ENCODE measurements at regions not wholly inside any gene's neighbourhood (a gene's known extent, or its start where the extent isn't known, plus 50 kb on each side); places are given as distances from the start of the nearest gene placed in this dataset.

DNA sequence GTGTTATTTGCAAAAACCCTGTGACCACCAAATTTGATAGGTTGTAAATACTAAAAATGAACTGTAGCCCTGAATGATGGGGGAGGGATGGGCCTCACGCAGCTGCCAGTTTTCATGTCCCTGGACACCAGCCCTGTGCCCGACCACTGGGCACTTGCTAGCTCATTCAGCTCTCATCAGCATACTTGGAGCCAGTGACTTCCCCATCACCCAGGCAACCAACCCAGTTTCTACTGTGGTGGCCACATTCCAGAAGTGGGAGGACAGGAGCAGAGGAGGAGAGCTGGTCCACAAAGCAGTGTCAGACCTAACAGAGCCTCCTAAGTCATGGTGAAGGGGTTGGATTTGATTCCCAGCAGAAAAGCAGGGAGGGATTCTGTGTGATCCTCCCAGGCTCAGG is 128.2 kb downstream of the CPEB2 start:
- DNase-seq: no peak

DNA sequence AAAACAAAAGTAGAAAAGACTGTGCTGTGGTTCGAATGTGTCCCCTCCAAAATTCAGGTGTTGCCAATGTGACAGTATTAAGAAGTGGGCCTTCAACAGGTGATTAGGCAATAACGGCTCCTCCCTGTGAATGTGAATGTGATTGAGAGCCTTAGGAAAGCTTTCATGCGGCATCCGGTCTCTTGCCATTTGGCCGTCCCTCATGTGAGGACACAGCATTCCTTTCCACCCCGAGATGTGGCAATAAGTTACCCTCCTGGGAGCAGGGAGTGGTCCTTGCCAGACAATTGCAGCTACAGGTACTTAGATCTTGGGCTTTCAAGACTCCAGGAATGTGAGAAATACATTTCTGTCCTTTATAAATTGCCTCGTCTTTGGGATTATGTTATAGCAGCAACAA is 129.3 kb downstream of the CPEB2 start:
- no peak for DNase-seq

- DNase-seq: no peak
Measured at GRCh38 chr4:15132739-15133138, 130.5 kb downstream of the CPEB2 start.

DNA sequence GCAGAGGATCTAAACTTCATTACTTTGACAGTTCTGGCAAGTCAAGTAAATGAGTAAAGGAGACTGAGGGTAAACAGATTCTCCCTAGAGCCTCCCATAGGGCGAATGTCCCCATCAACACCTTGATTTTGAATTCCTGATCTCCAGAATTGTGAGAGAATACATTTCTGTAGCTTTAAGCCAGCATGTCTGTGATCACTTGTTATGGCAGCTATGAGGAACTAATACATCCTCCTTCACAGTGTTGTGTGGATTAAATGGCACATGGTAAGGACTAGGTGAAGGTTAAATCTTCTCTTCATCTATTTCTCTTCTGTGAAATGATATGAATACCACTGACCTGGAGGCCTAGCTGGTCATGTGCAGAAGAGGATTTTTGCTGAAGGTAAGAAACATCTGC is 137.3 kb downstream of the CPEB2 start:
- DNase-seq: no peak

GRCh38 chr4:15142201-15142600 is 139.9 kb downstream of the CPEB2 start:
- no peak for DNase-seq

- DNase-seq: no peak
Measured at GRCh38 chr4:15143551-15143950, 141.3 kb downstream of the CPEB2 start.

DNA sequence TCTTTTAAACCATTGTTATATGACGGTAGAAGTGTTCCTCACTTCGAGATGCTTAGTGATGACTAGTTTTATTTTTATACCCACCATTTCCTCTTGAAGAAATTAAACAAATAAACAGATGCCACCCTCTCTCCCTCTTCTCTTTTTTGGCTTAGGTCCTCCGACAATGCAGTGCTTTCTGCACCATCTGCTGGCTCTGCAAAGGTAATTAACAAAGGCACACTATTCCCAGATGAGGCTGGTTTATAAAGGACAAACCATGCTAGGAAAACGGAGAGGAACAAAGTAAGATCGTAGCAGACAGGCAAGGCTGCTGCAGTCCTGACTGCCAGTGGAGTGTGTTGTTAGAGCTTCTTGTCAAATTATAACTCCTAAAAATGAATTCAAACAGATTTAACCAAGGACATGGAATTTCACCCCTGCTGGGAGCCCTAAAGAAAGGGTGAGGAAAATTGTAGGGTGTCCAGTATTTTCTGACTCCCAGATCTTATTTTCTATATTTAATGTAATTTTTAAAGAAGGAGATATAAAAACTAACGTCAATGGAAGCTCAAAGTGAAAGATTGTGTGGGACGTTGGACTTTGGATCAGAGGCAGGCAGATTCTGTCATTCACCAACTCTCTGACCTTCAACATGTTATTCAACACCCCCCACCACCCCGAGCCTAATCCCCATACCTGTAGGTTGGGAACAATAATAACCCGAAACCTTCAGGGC is 142.1 kb downstream of the CPEB2 start:
- DNase-seq: no peak

GRCh38 chr4:15144967-15145295 is 142.7 kb downstream of the CPEB2 start:
- DNase-seq: no peak

GRCh38 chr4:15145709-15146108 is 143.4 kb downstream of the CPEB2 start:
- DNase-seq: no peak

DNA sequence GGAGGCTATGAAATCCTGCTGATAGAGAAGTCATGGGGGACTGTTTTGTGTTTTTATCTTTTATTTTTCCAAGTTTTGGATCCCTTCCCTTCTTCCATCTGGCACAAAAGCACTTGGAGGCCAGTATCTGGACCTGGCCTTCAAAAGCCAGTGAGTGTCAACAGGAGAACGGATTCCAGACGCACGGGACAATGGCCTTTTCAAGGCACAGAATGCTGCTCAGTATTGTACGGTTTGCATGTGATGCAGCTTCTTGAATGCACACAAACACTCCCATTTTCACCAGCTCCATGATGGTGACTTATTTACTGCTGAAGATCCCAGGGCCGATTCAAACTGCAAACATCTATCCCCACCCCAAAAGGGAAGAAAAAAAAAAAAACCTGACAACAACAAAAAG is 145.4 kb downstream of the CPEB2 start:
- no peak for DNase-seq

DNA sequence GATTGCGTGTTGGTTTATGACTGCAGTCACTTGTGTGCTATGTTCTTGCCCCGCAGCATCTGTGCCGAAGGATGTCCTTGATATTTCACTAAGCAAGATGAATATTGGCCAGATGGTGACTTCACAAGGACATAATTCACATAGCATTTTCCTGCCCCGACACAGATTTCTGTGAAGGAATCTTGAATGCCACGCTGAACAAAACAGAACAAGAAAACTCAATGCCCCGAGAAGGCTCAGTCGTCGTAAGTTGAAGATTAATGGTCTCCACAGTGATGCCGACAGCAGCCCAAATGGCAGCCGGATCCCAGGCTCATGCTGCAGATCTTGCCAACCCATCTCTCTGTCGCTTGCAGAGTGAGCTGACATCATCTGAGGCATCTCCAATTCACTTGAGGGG is 145.9 kb downstream of the CPEB2 start:
- DNase-seq: no peak

GRCh38 chr4:15148691-15149090 is 146.4 kb downstream of the CPEB2 start:
- DNase-seq: no peak

DNA sequence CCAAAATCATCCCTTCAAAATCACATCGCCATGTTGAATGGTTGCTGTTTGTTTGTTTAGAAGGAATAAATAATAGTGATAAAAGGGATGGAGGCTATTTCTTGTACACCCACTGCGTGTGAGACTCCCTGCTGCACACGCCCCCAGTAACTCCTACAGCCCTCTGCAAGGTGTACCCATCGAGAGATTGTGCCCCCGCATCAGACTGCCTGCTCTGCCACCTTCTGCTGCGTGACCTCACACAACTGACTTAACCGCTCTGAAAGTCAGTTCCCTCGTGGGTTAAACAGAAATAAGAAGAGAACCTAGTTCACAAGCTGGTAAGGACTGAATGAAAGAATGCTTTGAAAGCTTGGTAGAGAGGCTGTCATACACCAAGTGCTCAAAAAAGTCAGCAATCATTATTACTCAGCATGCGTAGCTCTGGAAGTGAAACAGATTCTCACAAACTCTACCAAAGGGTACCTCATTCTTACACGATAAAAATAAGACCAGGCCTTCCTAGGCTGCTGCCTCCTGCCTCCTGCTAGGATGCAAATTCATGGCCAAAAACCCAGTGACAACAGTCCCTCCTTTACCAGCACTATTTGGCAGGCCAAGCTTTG is 147.1 kb downstream of the CPEB2 start:
- DNase-seq: no peak

GRCh38 chr4:15149839-15150592 is 147.7 kb downstream of the CPEB2 start:
- DNase-seq: no peak

GRCh38 chr4:15150631-15151030 is 148.3 kb downstream of the CPEB2 start:
- no peak for DNase-seq

- DNase-seq: no peak
Measured at GRCh38 chr4:15151033-15151432, 148.8 kb downstream of the CPEB2 start.

GRCh38 chr4:15153662-15154061 is 151.4 kb downstream of the CPEB2 start:
- no peak for DNase-seq

DNA sequence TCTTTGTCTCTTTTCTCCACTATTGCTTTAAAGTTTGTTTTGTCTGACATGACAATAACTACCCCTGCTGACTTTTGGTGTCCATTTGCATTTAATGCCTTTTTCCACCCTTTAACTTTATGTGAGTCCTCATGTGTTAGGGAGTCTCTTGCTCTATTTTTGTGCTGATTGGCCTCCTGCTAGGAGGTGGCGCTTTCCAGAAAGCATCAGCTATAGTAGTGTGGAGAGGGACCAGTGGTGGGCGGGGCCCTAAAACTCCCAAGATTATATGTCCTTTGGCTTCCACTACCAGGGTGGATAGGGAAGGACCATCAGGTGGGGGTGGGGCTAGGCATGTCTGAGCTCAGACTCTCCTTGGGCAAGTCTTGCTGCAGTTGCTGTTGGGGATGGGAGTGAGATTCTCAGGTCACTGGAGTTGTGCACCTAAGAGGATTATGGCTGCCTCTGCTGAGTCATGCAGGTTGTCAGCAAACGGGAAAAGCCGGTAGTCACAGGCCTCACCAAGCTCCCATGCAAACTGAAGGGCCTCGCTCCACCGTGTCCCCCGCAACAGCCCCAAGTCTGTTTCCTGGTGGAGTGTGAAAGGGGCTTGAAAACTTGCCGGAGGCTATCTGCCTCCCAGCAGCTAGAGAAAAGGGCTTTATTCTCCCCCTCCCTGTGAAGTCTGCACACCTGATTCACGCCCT is 156.3 kb downstream of the CPEB2 start:
- DNase-seq: no peak

DNA sequence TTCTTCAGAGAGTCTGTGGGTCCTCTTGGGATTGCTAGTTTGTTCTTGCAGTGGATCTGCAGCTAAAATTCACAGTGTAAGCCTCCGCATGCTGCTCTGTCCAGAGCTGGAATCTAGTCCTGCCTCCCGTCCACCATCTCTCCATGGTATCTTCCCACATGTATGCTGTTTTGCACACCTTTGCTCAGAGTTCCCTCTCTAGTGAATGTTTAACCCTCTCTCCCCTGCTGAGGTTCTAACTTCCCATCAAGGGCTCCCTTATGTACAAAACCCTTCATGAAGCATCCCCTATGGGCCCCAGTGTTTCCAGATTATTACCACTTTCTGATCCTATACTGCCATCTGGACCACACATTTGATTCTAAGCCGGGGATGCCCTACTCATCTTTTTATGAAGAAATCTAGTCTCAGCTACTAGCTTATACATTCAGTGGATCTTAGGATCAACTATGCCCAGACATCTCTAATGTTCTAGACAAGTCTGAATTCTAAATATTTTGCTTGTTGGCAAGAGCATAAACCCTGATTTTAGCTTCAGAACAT is 157.3 kb downstream of the CPEB2 start:
- DNase-seq: no peak

- DNase-seq: no peak
Measured at GRCh38 chr4:15161439-15161838, 159.2 kb downstream of the CPEB2 start.

- no peak for DNase-seq
Measured at GRCh38 chr4:15162046-15162445, 159.8 kb downstream of the CPEB2 start.

DNA sequence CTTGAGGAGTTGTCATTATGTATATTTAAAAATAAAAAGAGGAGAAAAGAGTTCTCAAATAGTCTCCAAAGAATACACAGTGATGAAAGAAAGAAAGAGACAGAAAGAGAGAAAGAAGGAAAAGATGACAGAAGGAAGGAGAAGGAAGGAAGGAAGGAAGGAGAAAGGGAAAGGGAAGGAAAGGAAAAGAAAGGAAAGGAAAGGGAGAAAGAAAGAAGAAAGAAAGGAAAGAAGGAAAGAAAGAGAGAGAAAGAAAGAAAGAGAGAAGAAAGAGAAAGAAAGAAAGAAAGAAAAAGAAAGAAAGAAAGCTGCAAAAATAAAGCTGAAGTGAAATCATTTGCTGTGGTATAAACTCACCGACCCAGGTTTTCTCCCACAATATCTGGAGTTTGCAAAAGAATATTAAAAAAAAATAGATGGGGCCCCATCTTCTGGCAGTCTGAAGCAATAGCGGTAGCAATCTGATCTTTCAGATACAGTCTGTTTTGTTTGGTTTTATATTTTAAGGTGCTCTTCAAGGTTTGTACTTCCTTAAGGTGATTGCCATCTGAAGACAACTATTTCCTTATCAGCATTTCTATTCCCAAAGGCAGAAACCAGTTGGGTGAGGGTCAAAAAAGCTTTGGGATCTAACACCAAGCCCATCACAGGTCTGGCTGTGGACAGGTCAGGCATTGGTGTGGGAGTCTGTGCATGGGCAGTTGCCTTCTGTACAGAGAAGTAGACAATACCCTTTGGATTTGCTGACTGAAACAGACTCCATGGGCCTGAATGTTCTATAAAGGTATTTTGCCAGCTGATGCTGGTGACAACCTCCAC is 160.4 kb downstream of the CPEB2 start:
- DNase-seq: no peak

DNA sequence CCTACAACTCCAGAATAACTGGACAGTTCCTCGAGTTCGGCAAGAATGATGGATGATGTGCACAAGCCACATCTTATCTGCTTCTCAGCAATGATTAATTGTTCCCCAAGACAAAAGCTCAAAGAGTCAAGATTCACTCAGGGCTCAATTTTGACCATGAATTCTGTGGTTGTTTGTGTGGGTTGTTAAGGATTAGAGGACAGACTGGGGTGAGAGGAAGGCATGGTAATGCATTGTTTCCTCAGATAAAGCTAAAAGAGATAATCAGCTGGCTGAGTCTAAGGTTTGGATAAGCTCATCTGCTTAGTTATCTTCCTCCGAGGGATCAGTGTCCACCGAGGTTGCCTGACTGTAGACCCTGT is 161.0 kb downstream of the CPEB2 start:
- no peak for DNase-seq

Measured in activated effector memory CD4-positive, alpha-beta T cell treated with anti-CD3 and anti-CD28 coated beads, Interleukin-2, amount 50 U/mL, for 16 hours (primary cell).